ENCODE measurements at regions not wholly inside any gene's neighbourhood (a gene's known extent, or its start where the extent isn't known, plus 50 kb on each side); places are given as distances from the start of the nearest gene placed in this dataset.

- Histone ChIP-seq H3K4me3 (no peak overlapping the region), H3K4me1 (no peaks in the 10 kb centered on the region), H3K9me3 (no peaks in the 10 kb centered on the region), H3K36me3 (no peaks in the 10 kb centered on the region), H3K27ac (no peak overlapping the region), H3K27me3 (no peaks in the 10 kb centered on the region)
- DNase-seq = no peak
- TF ChIP-seq POLR2A (IDR thresholded peaks at IDR 0.05) = no peak
- TF ChIP-seq, protein P1, sequence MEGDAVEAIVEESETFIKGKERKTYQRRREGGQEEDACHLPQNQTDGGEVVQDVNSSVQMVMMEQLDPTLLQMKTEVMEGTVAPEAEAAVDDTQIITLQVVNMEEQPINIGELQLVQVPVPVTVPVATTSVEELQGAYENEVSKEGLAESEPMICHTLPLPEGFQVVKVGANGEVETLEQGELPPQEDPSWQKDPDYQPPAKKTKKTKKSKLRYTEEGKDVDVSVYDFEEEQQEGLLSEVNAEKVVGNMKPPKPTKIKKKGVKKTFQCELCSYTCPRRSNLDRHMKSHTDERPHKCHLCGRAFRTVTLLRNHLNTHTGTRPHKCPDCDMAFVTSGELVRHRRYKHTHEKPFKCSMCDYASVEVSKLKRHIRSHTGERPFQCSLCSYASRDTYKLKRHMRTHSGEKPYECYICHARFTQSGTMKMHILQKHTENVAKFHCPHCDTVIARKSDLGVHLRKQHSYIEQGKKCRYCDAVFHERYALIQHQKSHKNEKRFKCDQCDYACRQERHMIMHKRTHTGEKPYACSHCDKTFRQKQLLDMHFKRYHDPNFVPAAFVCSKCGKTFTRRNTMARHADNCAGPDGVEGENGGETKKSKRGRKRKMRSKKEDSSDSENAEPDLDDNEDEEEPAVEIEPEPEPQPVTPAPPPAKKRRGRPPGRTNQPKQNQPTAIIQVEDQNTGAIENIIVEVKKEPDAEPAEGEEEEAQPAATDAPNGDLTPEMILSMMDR (IDR thresholded peaks at IDR 0.05) = no peak
Observed at GRCh38 chr3:6716420-6716819, 144.5 kb upstream of the GRM7 start.

GRCh38 chr3:6717026-6717943 lies 143.6 kb upstream of the GRM7 start:
- Histone ChIP-seq H3K36me3 (no peaks in the 10 kb centered on the region), H3K27ac (no peak overlapping the region), H3K4me3 (no peak overlapping the region), H3K27me3 (no peaks in the 10 kb centered on the region), H3K9me3 (no peaks in the 10 kb centered on the region), H3K4me1 (no peaks in the 10 kb centered on the region)
- DNase-seq = no peak
- no peak for TF ChIP-seq POLR2A (IDR thresholded peaks at IDR 0.05)
- TF ChIP-seq, protein P1 (IDR thresholded peaks at IDR 0.05) = no peak

- H3K36me3 ChIP-seq = no peaks in the 10 kb centered on the region
- no peak for DNase-seq
- no peak overlapping the region for H3K4me3 ChIP-seq
- H3K9me3 ChIP-seq = no peaks in the 10 kb centered on the region
- no peaks in the 10 kb centered on the region for H3K4me1 ChIP-seq
- H3K27me3 ChIP-seq = no peaks in the 10 kb centered on the region
- no peak overlapping the region for H3K27ac ChIP-seq
- no peak for TF ChIP-seq POLR2A (IDR thresholded peaks at IDR 0.05)
- TF ChIP-seq, protein P1 (IDR thresholded peaks at IDR 0.05) = no peak
Observed at GRCh38 chr3:6719999-6720398, 140.9 kb upstream of the GRM7 start.

DNA sequence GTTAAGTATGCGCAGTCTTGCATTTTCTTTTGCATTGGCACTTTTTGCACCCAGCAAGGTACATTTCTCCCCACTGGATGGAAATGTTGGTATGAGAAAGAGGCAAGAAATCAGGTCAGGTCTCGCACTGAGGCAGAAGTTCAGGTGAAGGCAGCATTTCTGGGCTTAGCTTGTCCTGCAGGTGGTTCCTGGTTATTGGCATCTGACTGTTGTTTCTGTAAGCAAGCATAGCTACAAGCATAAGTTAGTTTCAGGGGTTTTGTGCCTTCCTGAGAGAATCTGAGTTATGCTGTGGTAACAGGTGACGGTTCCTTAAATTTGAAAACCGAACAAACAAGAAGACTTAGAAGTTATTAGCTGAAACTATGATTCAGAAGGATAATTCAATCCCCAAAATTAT lies 139.4 kb upstream of the GRM7 start:
- Histone ChIP-seq H3K36me3 (no peaks in the 10 kb centered on the region), H3K9me3 (no peaks in the 10 kb centered on the region), H3K27me3 (no peaks in the 10 kb centered on the region), H3K4me1 (no peaks in the 10 kb centered on the region), H3K4me3 (no peak overlapping the region), H3K27ac (no peak overlapping the region)
- TF ChIP-seq, protein P1 (IDR thresholded peaks at IDR 0.05) = no peak
- TF ChIP-seq POLR2A (IDR thresholded peaks at IDR 0.05) = no peak
- no peak for DNase-seq

- H3K36me3 ChIP-seq = no peaks in the 10 kb centered on the region
- H3K27ac ChIP-seq = no peak overlapping the region
- H3K9me3 ChIP-seq = no peaks in the 10 kb centered on the region
- no peaks in the 10 kb centered on the region for H3K27me3 ChIP-seq
- no peaks in the 10 kb centered on the region for H3K4me1 ChIP-seq
- TF ChIP-seq, protein P1 (IDR thresholded peaks at IDR 0.05) = no peak
- no peak for TF ChIP-seq POLR2A (IDR thresholded peaks at IDR 0.05)
- no peak overlapping the region for H3K4me3 ChIP-seq
- no peak for DNase-seq
Observed at GRCh38 chr3:6723205-6723604, 137.7 kb upstream of the GRM7 start.

Data from Peyer's patch (tissue), 4 donors.